Mesenchymal stem cell (in vitro differentiated cells and primary cell): ENCODE measurements at regions not wholly inside any gene's neighbourhood (a gene's known extent, or its start where the extent isn't known, plus 50 kb on each side); places are given as distances from the start of the nearest gene placed in this dataset.

Experiments
- DNase-seq: peaks from one replicate; pipeline ENCODE4 v3.0.0-alpha.2; 2013
- H2AFZ ChIP-seq: one replicate; pipeline ENCODE4 v1.6.1; 2013; ENCODE audit warnings: low read depth, mild to moderate bottlenecking, control low read depth, inconsistent platforms, low read length, moderate library complexity
- H2AK5ac ChIP-seq: 2 replicates; pipeline ENCODE4 v1.6.1; 2013; ENCODE audit warnings: low read length, moderate library complexity, mild to moderate bottlenecking, inconsistent platforms; ENCODE audit not compliant: severe bottlenecking
- H2BK120ac ChIP-seq: one replicate; pipeline ENCODE4 v1.6.1; 2013; ENCODE audit warnings: low read depth, mild to moderate bottlenecking, inconsistent platforms, low read length, moderate library complexity
- H2BK12ac ChIP-seq, 2 experiments: one replicate each; pipeline ENCODE4 v1.6.1; 2013; ENCODE audit warnings: inconsistent platforms in 2 of 2, low read length in 2 of 2, mild to moderate bottlenecking in 2 of 2, moderate library complexity in 2 of 2, control low read depth in 1 of 2
- H2BK15ac ChIP-seq: one replicate; pipeline ENCODE4 v1.6.1; 2013; ENCODE audit warnings: mild to moderate bottlenecking, low read depth, inconsistent platforms; ENCODE audit not compliant: poor library complexity, severe bottlenecking
- H2BK5ac ChIP-seq: 2 replicates; pipeline ENCODE4 v1.6.1; 2013; ENCODE audit warnings: low read depth, mild to moderate bottlenecking, low read length, control low read depth, inconsistent platforms; ENCODE audit not compliant: poor library complexity, severe bottlenecking
- H3K14ac ChIP-seq, 2 experiments: one replicate each; pipeline ENCODE4 v1.6.1; 2013; ENCODE audit warnings: inconsistent platforms in 2 of 2, low read length in 2 of 2, control low read depth in 1 of 2, mild to moderate bottlenecking in 1 of 2, moderate library complexity in 1 of 2
- H3K18ac ChIP-seq, 2 experiments: one replicate each; pipeline ENCODE4 v1.6.1; 2013; ENCODE audit warnings: inconsistent platforms in 2 of 2, low read length in 2 of 2, control low read depth in 1 of 2, low read depth in 1 of 2, mild to moderate bottlenecking in 1 of 2
- H3K23ac ChIP-seq, 2 experiments: one replicate each; pipeline ENCODE4 v1.6.1; 2013; ENCODE audit warnings: inconsistent platforms in 2 of 2, low read length in 2 of 2, mild to moderate bottlenecking in 2 of 2, moderate library complexity in 2 of 2, control low read depth in 1 of 2
- H3K27ac ChIP-seq: 2 replicates; pipeline ENCODE4 v1.5.1; 2013; ENCODE audit warnings: mild to moderate bottlenecking, moderate library complexity, low read length, control low read depth, inconsistent platforms; ENCODE audit not compliant: poor library complexity, severe bottlenecking
- H3K27me3 ChIP-seq, 2 experiments: 2 replicates each; pipeline versions ENCODE4 v1.6.1 to v1.7.0; 2013; ENCODE audit warnings: low read length in 2 of 2, mild to moderate bottlenecking in 2 of 2, moderate library complexity in 2 of 2, control low read depth in 1 of 2, inconsistent platforms in 1 of 2; ENCODE audit not compliant: control insufficient read depth in 1 of 2, insufficient read depth in 1 of 2
- H3K36me3 ChIP-seq, 2 experiments: 2 replicates each; pipeline versions ENCODE4 v1.6.1 to v1.7.0; 2013; ENCODE audit warnings: low read length in 2 of 2, control low read depth in 1 of 2, inconsistent platforms in 1 of 2, low read depth in 1 of 2, mild to moderate bottlenecking in 1 of 2; ENCODE audit not compliant: insufficient read depth in 2 of 2, control insufficient read depth in 1 of 2
- H3K4ac ChIP-seq, 2 experiments: one replicate each; pipeline ENCODE4 v1.6.1; 2013; ENCODE audit warnings: inconsistent platforms in 2 of 2, low read length in 2 of 2, mild to moderate bottlenecking in 2 of 2, moderate library complexity in 2 of 2, control low read depth in 1 of 2, low read depth in 1 of 2
- H3K4me1 ChIP-seq: 2 replicates; pipeline ENCODE4 v1.6.1; 2013; ENCODE audit warnings: low read depth, low read length, control low read depth; ENCODE audit not compliant: control insufficient read depth, insufficient read depth
- H3K4me2 ChIP-seq: 2 replicates; pipeline ENCODE4 v1.6.1; 2013; ENCODE audit warnings: low read length, mild to moderate bottlenecking, inconsistent platforms; ENCODE audit not compliant: poor library complexity, severe bottlenecking
- H3K4me3 ChIP-seq, 2 experiments: 2 replicates each; pipeline versions ENCODE4 v1.5.1 to v1.7.0; 2013; ENCODE audit warnings: low read length in 2 of 2, mild to moderate bottlenecking in 2 of 2, control low read depth in 1 of 2, low read depth in 1 of 2; ENCODE audit not compliant: insufficient read depth in 1 of 2
- H3K79me1 ChIP-seq: replicated peaks from 2 replicates; pipeline ENCODE4 v1.6.1; 2013; ENCODE audit warnings: mild to moderate bottlenecking, control low read depth, low read length, inconsistent platforms; ENCODE audit not compliant: poor library complexity, severe bottlenecking
- H3K9ac ChIP-seq: 2 replicates; pipeline ENCODE4 v1.7.0; 2013; ENCODE audit warnings: mild to moderate bottlenecking, low read length, moderate library complexity
- H3K9me3 ChIP-seq: 2 replicates; pipeline ENCODE4 v1.7.0; 2013; ENCODE audit warnings: mild to moderate bottlenecking, low read length; ENCODE audit not compliant: control insufficient read depth
- H4K8ac ChIP-seq: one replicate; pipeline ENCODE4 v1.6.1; 2013; ENCODE audit warnings: inconsistent platforms, mild to moderate bottlenecking, low read length, moderate library complexity
- H4K91ac ChIP-seq: one replicate; pipeline ENCODE4 v1.6.1; 2013; ENCODE audit warnings: mild to moderate bottlenecking, low read length, inconsistent platforms
- WGBS: methylation state at CpG from one replicate; pipeline ENCODE4 v1.1.7; 2013; ENCODE audit warnings: mixed read lengths; 5-methylcytosine and 5-hydroxymethylcytosine counted together

- Histone ChIP-seq H3K27me3 (peaks cover 25 to 33% of the 10 kb centered on the region in 2 experiments), H2BK12ac (peak overlapping the region in 1 of 2 experiments; percentile 37), H4K91ac (no peak overlapping the region), H2AFZ (no peak overlapping the region), H2BK120ac (no peak overlapping the region), H4K8ac (no peak overlapping the region), H3K14ac (no peak overlapping the region), H3K27ac (no peak overlapping the region), H3K36me3 (no peaks in the 10 kb centered on the region), H3K9me3 (peaks cover 8% of the 10 kb centered on the region), H3K9ac (no peak overlapping the region), H3K4ac (no peak overlapping the region), H2AK5ac (no peak overlapping the region), H3K4me1 (no peaks in the 10 kb centered on the region), H3K4me3 (no peak overlapping the region), H3K23ac (peak overlapping the region in 1 of 2 experiments; percentile 52), H2BK5ac (no peak overlapping the region), H3K18ac (no peak overlapping the region), H3K4me2 (no peak overlapping the region), H2BK15ac (no peak overlapping the region), H3K79me1 (no peaks in the 10 kb centered on the region)
- 84% methylated on average over 8 of the region's 10 CpGs for WGBS
- DNase-seq: no peak
Observed at GRCh38 chr12:31226639-31227038, 99.3 kb downstream of the SINHCAF start.

- H2AFZ ChIP-seq: no peak overlapping the region
Observed at GRCh38 chr12:31227401-31227981, 98.5 kb downstream of the SINHCAF start.

GRCh38 chr12:31228811-31229792 is 96.8 kb downstream of the SINHCAF start:
- no peak overlapping the region for H2AK5ac ChIP-seq
- H3K4ac ChIP-seq: no peak overlapping the region
- H2BK12ac ChIP-seq: no peak overlapping the region
- H2BK120ac ChIP-seq: no peak overlapping the region
- peaks cover 40 to 53% of the 10 kb centered on the region in 2 experiments for H3K27me3 ChIP-seq
- H3K9me3 ChIP-seq: peaks cover 15% of the 10 kb centered on the region
- H3K14ac ChIP-seq: no peak overlapping the region
- H3K18ac ChIP-seq: no peak overlapping the region
- no peak for DNase-seq
- H3K4me3 ChIP-seq: no peak overlapping the region
- H3K36me3 ChIP-seq: no peaks in the 10 kb centered on the region
- no peak overlapping the region for H3K4me2 ChIP-seq
- no peak overlapping the region for H2AFZ ChIP-seq
- no peak overlapping the region for H2BK5ac ChIP-seq
- no peak overlapping the region for H2BK15ac ChIP-seq
- H4K8ac ChIP-seq: no peak overlapping the region
- H3K9ac ChIP-seq: no peak overlapping the region
- no peak overlapping the region for H3K23ac ChIP-seq
- 90% methylated on average over 21 of the region's 23 CpGs for WGBS
- H3K4me1 ChIP-seq: no peaks in the 10 kb centered on the region
- H3K27ac ChIP-seq: no peak overlapping the region
- no peaks in the 10 kb centered on the region for H3K79me1 ChIP-seq
- H4K91ac ChIP-seq: no peak overlapping the region

More at GRCh38 chr12:31227401-31227981, 98.5 kb downstream of the SINHCAF start:
- Histone ChIP-seq H3K23ac (no peak overlapping the region), H3K18ac (no peak overlapping the region), H2AK5ac (no peak overlapping the region), H3K27me3 (peaks cover 29 to 39% of the 10 kb centered on the region in 2 experiments), H3K4me2 (no peak overlapping the region), H3K36me3 (no peaks in the 10 kb centered on the region), H2BK120ac (no peak overlapping the region), H2BK12ac (no peak overlapping the region), H3K4ac (no peak overlapping the region), H3K9me3 (peaks cover 15% of the 10 kb centered on the region), H3K9ac (no peak overlapping the region), H2BK15ac (no peak overlapping the region), H3K4me3 (no peak overlapping the region), H3K14ac (no peak overlapping the region), H3K4me1 (no peaks in the 10 kb centered on the region), H4K8ac (no peak overlapping the region), H4K91ac (no peak overlapping the region), H3K27ac (no peak overlapping the region), H3K79me1 (no peaks in the 10 kb centered on the region), H2BK5ac (no peak overlapping the region)
- 90% methylated on average over 12 of the region's 12 CpGs for WGBS
- no peak for DNase-seq

GRCh38 chr12:31230004-31230403 is 95.9 kb downstream of the SINHCAF start:
- H3K14ac ChIP-seq: no peak overlapping the region
- no peak overlapping the region for H3K4me3 ChIP-seq
- peaks cover under 1% of the 10 kb centered on the region for H3K4me1 ChIP-seq
- no peak overlapping the region for H4K8ac ChIP-seq
- no peaks in the 10 kb centered on the region for H3K36me3 ChIP-seq
- no peak overlapping the region for H3K23ac ChIP-seq
- no peak overlapping the region for H2AFZ ChIP-seq
- whole genome bisulfite sequencing: 87% methylated on average over 4 of the region's 5 CpGs
- no peak overlapping the region for H3K18ac ChIP-seq
- H3K27me3 ChIP-seq: peaks cover 40 to 56% of the 10 kb centered on the region in 2 experiments
- no peak overlapping the region for H2AK5ac ChIP-seq
- no peak overlapping the region for H2BK12ac ChIP-seq
- H2BK15ac ChIP-seq: no peak overlapping the region
- no peak overlapping the region for H2BK120ac ChIP-seq
- no peak overlapping the region for H3K4ac ChIP-seq
- H3K27ac ChIP-seq: no peak overlapping the region
- no peak for DNase-seq
- no peak overlapping the region for H4K91ac ChIP-seq
- H2BK5ac ChIP-seq: no peak overlapping the region
- H3K4me2 ChIP-seq: no peak overlapping the region
- H3K9me3 ChIP-seq: peaks cover 15% of the 10 kb centered on the region
- no peaks in the 10 kb centered on the region for H3K79me1 ChIP-seq
- no peak overlapping the region for H3K9ac ChIP-seq
